ENCODE measurements at regions not wholly inside any gene's neighbourhood (a gene's known extent, or its start where the extent isn't known, plus 50 kb on each side); places are given as distances from the start of the nearest gene placed in this dataset.
"Not testable (repeated sequence)": the region's sequence is repeated elsewhere in the genome, so short reads cannot be mapped to it uniquely, and the experiment has no call there.

DNA sequence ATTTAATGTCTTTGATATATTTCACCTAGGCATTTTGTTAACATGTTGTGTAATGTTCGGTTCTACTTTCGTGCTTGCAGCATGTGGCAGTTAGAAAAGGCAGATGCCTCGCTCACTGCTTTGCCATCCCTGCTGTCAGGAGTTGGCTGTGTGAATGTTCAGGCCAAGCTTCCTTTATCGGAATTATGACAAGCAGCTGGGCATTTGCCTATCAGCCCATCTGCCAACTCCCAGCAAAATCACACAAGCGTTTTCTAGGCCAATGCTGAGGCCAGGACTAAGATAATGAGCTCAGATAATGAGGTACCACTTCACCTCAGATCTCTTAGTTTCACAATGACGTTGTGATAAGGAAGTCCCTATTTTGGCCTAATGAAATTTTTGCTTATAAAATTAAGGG is 212.7 kb upstream of the FAM3C start:
- Histone ChIP-seq H3K79me1 (ENCODE audit: low read depth in 1 of 2, low read length in 2 of 2) (no peaks in the 10 kb centered on the region), H3K27ac (ENCODE audit: insufficient read depth, low read length) (no peak overlapping the region), H4K8ac (ENCODE audit: low read depth in 2 of 2, low read length in 2 of 2) (no peak overlapping the region), H3K27me3 (ENCODE audit: control insufficient read depth, insufficient read depth, low read length) (peaks cover 4% of the 10 kb centered on the region), H3K14ac (replicated peaks; ENCODE audit: low read depth, low read length) (no peak overlapping the region), H3K9ac (ENCODE audit: low read depth, low read length) (no peak overlapping the region), H3K4me2 (ENCODE audit: low read depth, low read length) (no peak overlapping the region), H3K4me3 (ENCODE audit: insufficient read depth, low read depth, low read length) (no peak overlapping the region), H2AK9ac (replicated peaks; ENCODE audit: low read depth, low read length, poor library complexity) (no peak overlapping the region), H4K91ac (ENCODE audit: insufficient read depth, low read depth, low read length) (no peak overlapping the region), H2BK20ac (ENCODE audit: low read depth, low read length) (no peak overlapping the region), H3K4me1 (ENCODE audit: control insufficient read depth, insufficient read depth, low read length) (no peaks in the 10 kb centered on the region), H4K5ac (ENCODE audit: low read depth, low read length) (no peak overlapping the region), H3K18ac (ENCODE audit: low read depth, low read length) (no peak overlapping the region), H2BK120ac (ENCODE audit: low read depth, low read length) (no peak overlapping the region), H3K23ac (ENCODE audit: low read depth, low read length) (no peak overlapping the region), H2BK15ac (ENCODE audit: low read depth, low read length) (no peak overlapping the region), H3K56ac (ENCODE audit: extremely low read depth, insufficient read depth, low read length) (no peak overlapping the region), H3K9me1 (ENCODE audit: insufficient read depth, low read length) (no peaks in the 10 kb centered on the region; the same call in 1 of the 2 replicates), H2AFZ (replicated peaks; ENCODE audit: low read length, poor library complexity) (no peak overlapping the region), H4K20me1 (ENCODE audit: insufficient read depth, low read length) (no peaks in the 10 kb centered on the region), H3K4ac (ENCODE audit: low read depth, low read length) (no peak overlapping the region), H2AK5ac (ENCODE audit: low read depth, low read length) (no peak overlapping the region), H3K36me3 (ENCODE audit: control insufficient read depth, insufficient read depth, low read length) (no peaks in the 10 kb centered on the region), H2BK5ac (ENCODE audit: low read depth, low read length, poor library complexity, severe bottlenecking) (no peak overlapping the region), H3K9me3 (ENCODE audit: control insufficient read depth, insufficient read depth, low read length) (no peaks in the 10 kb centered on the region)
- in situ Hi-C loops (cut with MboI; ENCODE audit: low sequenced_read_pairs) (no loop called here), intact Hi-C loops (cut with micrococcal nuclease) (loop anchor here (5.0 kb wide), 1 partner anchor 384 kb away; no protein-coding TSS in a partner anchor), dilution Hi-C loops (cut with HindIII; ENCODE audit: low sequenced_read_pairs, unreplicated experiment) (no loop called here)
- ATAC-seq (ENCODE audit: low read depth) (no peak), DNase-seq (no peak)
- TF ChIP-seq MAFK (IDR thresholded peaks at IDR 0.05; ENCODE audit: low read depth, low read length): no peak
- ChIA-PET CTCF (no interaction called here), POLR2A (ENCODE audit: unreplicated experiment) (no interaction called here)
- BruUV-seq (replicated peaks): no TSS peak
- WGBS, 2 experiments (ENCODE audit: extremely low coverage in 2 of 2, insufficient read length in 1 of 2): no CpG with 5 or more reads among the region's 6 CpGs

DNA sequence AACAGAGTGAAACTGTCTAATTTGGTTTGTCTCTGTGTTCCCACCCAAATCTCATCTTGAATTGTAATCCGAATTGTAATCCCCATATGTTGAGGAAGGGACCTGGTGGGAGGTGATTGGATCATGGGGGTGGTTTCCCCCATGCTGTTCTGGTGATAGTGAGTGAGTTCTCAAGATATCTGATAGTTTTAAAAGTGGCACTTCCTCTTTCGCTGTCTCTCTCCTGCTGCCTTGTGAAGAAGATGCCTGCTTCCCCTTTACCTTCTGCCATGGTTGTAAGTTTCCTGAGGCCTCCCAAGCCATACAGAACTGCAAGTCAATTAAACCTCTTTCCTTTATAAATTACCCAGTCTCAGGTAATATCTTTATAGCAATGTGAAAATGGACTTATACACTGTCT is 212.1 kb upstream of the FAM3C start:
- H3K14ac ChIP-seq (replicated peaks; ENCODE audit: low read depth, low read length); H2BK5ac ChIP-seq (ENCODE audit: low read depth, low read length, poor library complexity, severe bottlenecking); H3K4me1 ChIP-seq (ENCODE audit: control insufficient read depth, insufficient read depth, low read length); H2BK120ac ChIP-seq (ENCODE audit: low read depth, low read length); H4K20me1 ChIP-seq (ENCODE audit: insufficient read depth, low read length); H3K9me1 ChIP-seq (ENCODE audit: insufficient read depth, low read length); POLR2A ChIA-PET (ENCODE audit: unreplicated experiment); H4K91ac ChIP-seq (ENCODE audit: insufficient read depth, low read depth, low read length); ATAC-seq (ENCODE audit: low read depth); H4K5ac ChIP-seq (ENCODE audit: low read depth, low read length); H2BK20ac ChIP-seq (ENCODE audit: low read depth, low read length); DNase-seq; H3K27me3 ChIP-seq (ENCODE audit: control insufficient read depth, insufficient read depth, low read length); dilution Hi-C loops (cut with HindIII; ENCODE audit: low sequenced_read_pairs, unreplicated experiment); H3K9me3 ChIP-seq (ENCODE audit: control insufficient read depth, insufficient read depth, low read length); H3K4me3 ChIP-seq (ENCODE audit: insufficient read depth, low read depth, low read length); H3K9ac ChIP-seq (ENCODE audit: low read depth, low read length); H2BK15ac ChIP-seq (ENCODE audit: low read depth, low read length); H4K8ac ChIP-seq (ENCODE audit: low read depth in 2 of 2, low read length in 2 of 2); H3K4me2 ChIP-seq (ENCODE audit: low read depth, low read length); H3K23ac ChIP-seq (ENCODE audit: low read depth, low read length); H3K56ac ChIP-seq (ENCODE audit: extremely low read depth, insufficient read depth, low read length); H3K18ac ChIP-seq (ENCODE audit: low read depth, low read length); H2AK5ac ChIP-seq (ENCODE audit: low read depth, low read length); H3K36me3 ChIP-seq (ENCODE audit: control insufficient read depth, insufficient read depth, low read length); in situ Hi-C loops (cut with MboI; ENCODE audit: low sequenced_read_pairs); BruUV-seq (replicated peaks); H3K27ac ChIP-seq (ENCODE audit: insufficient read depth, low read length); H2AK9ac ChIP-seq (replicated peaks; ENCODE audit: low read depth, low read length, poor library complexity); H2AFZ ChIP-seq (replicated peaks; ENCODE audit: low read length, poor library complexity); H3K4ac ChIP-seq (ENCODE audit: low read depth, low read length); H3K79me1 ChIP-seq (ENCODE audit: low read depth in 1 of 2, low read length in 2 of 2): not testable (repeated sequence)
- intact Hi-C loops (cut with micrococcal nuclease): loop anchor here (5.0 kb wide), 1 partner anchor 384 kb away; no protein-coding TSS in a partner anchor
- no CpG with 5 or more reads among the region's 2 CpGs for WGBS, 2 experiments (ENCODE audit: extremely low coverage in 2 of 2, insufficient read length in 1 of 2)
- CTCF ChIA-PET: interaction anchor here (0.7 kb wide), 1 partner anchor 284 kb away, joined by 4 read pairs; no protein-coding TSS in a partner anchor

All from IMR-90 (cell line).